ENCODE measurements at regions not wholly inside any gene's neighbourhood (a gene's known extent, or its start where the extent isn't known, plus 50 kb on each side); places are given as distances from the start of the nearest gene placed in this dataset.

- peak overlapping the region in 1 of 4 donors; percentile 36 for H3K4me3 ChIP-seq
- TF ChIP-seq POLR2AphosphoS5 (IDR thresholded peaks at IDR 0.05): no peak
- peak in 1 of 4 donors; percentile 14 for TF ChIP-seq POLR2A (IDR thresholded peaks at IDR 0.05)
- no peaks in the 10 kb centered on the region for H3K36me3 ChIP-seq
- peaks cover 21 to 45% (median 29%) of the 10 kb centered on the region in 4 donors for H3K4me1 ChIP-seq
- H3K9me3 ChIP-seq: no peaks in the 10 kb centered on the region
- H3K27ac ChIP-seq: peak overlapping the region; percentile 76 to 87 (median 86)
- no peaks in the 10 kb centered on the region for H3K27me3 ChIP-seq
- ATAC-seq (ENCODE audit: low FRiP score in 2 of 2) (peak in 1 of 2 donors; percentile 45), DNase-seq (peak in 1 of 2 donors; percentile 53)
- 29 to 44% methylated on average over 2 of the region's 2 CpGs for WGBS, 2 donors
These were observed 330.1 kb downstream of the DLEU7 start for GRCh38 chr13:50513300-50513877.

- Histone ChIP-seq H3K27ac (peak overlapping the region in 2 of 4 donors; percentile 86 to 87), H3K36me3 (no peaks in the 10 kb centered on the region), H3K9me3 (no peaks in the 10 kb centered on the region), H3K27me3 (no peaks in the 10 kb centered on the region), H3K4me1 (peaks cover 27 to 54% (median 35%) of the 10 kb centered on the region in 4 donors), H3K4me3 (no peak overlapping the region)
- DNase-seq (no peak), ATAC-seq (ENCODE audit: low FRiP score in 2 of 2) (no peak)
- TF ChIP-seq POLR2A (IDR thresholded peaks at IDR 0.05) (no peak), CTCF (IDR thresholded peaks at IDR 0.05) (no peak)
- WGBS, 2 donors: 85 to 87% methylated on average over 2 of the region's 2 CpGs
These were observed 329.2 kb downstream of the DLEU7 start for GRCh38 chr13:50514249-50514648.

GRCh38 chr13:50518131-50518530 is 325.4 kb downstream of the DLEU7 start:
- no peaks in the 10 kb centered on the region for H3K36me3 ChIP-seq
- TF ChIP-seq POLR2A (IDR thresholded peaks at IDR 0.05) (no peak), CTCF (IDR thresholded peaks at IDR 0.05) (no peak), POLR2AphosphoS5 (IDR thresholded peaks at IDR 0.05) (no peak), EP300 (IDR thresholded peaks at IDR 0.05) (no peak)
- H3K4me3 ChIP-seq: no peak overlapping the region
- no peaks in the 10 kb centered on the region for H3K9me3 ChIP-seq
- H3K27ac ChIP-seq: peak overlapping the region in 3 of 4 donors; percentile 7 to 80 (median 16)
- H3K27me3 ChIP-seq: no peaks in the 10 kb centered on the region
- H3K4me1 ChIP-seq: peaks cover 51 to 67% (median 53%) of the 10 kb centered on the region in 4 donors
- DNase-seq (no peak), ATAC-seq (ENCODE audit: low FRiP score in 2 of 2) (no peak)
- 73 to 88% methylated on average over 2 of the region's 2 CpGs for WGBS, 2 donors

GRCh38 chr13:50518781-50519201 is 324.7 kb downstream of the DLEU7 start:
- Histone ChIP-seq H3K36me3 (no peaks in the 10 kb centered on the region), H3K4me1 (peaks cover 44 to 64% (median 50%) of the 10 kb centered on the region in 4 donors), H3K4me3 (no peak overlapping the region), H3K9me3 (no peaks in the 10 kb centered on the region), H3K27me3 (no peaks in the 10 kb centered on the region), H3K27ac (peak overlapping the region in 3 of 4 donors; percentile 7 to 80 (median 78))
- TF ChIP-seq POLR2AphosphoS5 (IDR thresholded peaks at IDR 0.05) (peak in 1 of 2 donors; percentile 25), CTCF (IDR thresholded peaks at IDR 0.05) (no peak), POLR2A (IDR thresholded peaks at IDR 0.05) (peak in 1 of 4 donors; percentile 23), EP300 (IDR thresholded peaks at IDR 0.05) (no peak)
- ATAC-seq (ENCODE audit: low FRiP score in 2 of 2): peak in 1 of 2 donors; percentile 37
- DNase-seq: no peak
- 62% methylated on average over 8 of the region's 8 CpGs for WGBS, 2 donors

- peaks cover 46 to 62% (median 53%) of the 10 kb centered on the region in 4 donors for H3K4me1 ChIP-seq
These were observed 323.6 kb downstream of the DLEU7 start for GRCh38 chr13:50519866-50520265.

More at GRCh38 chr13:50519866-50520265, 323.6 kb downstream of the DLEU7 start:
- no peaks in the 10 kb centered on the region for H3K9me3 ChIP-seq
- peak overlapping the region in 3 of 4 donors; percentile 35 to 80 (median 78) for H3K27ac ChIP-seq
- H3K36me3 ChIP-seq: no peaks in the 10 kb centered on the region
- DNase-seq: no peak
- TF ChIP-seq EP300 (IDR thresholded peaks at IDR 0.05): peak in 2 of 4 donors; percentile 65 to 97
- TF ChIP-seq POLR2A (IDR thresholded peaks at IDR 0.05): peak in 1 of 4 donors; percentile 25
- TF ChIP-seq POLR2AphosphoS5 (IDR thresholded peaks at IDR 0.05): peak in 1 of 2 donors; percentile 43
- TF ChIP-seq CTCF (IDR thresholded peaks at IDR 0.05): no peak
- no peak overlapping the region for H3K4me3 ChIP-seq
- WGBS, 2 donors: 76 to 82% methylated on average over 1 of the region's 1 CpG
- no peaks in the 10 kb centered on the region for H3K27me3 ChIP-seq
- ATAC-seq (ENCODE audit: low FRiP score in 2 of 2): peak in 1 of 2 donors; percentile 38
